CD4-positive, alpha-beta T cell treated with Interleukin-2 at 100 ng/mL for 4 hours (primary cell): ENCODE measurements at regions not wholly inside any gene's neighbourhood (a gene's known extent, or its start where the extent isn't known, plus 50 kb on each side); places are given as distances from the start of the nearest gene placed in this dataset.

ENCODE experiments used
- DNase-seq: peaks from one replicate; pipeline ENCODE4 v3.0.0-alpha.2; 2020; ENCODE audit warnings: low spot score

DNA sequence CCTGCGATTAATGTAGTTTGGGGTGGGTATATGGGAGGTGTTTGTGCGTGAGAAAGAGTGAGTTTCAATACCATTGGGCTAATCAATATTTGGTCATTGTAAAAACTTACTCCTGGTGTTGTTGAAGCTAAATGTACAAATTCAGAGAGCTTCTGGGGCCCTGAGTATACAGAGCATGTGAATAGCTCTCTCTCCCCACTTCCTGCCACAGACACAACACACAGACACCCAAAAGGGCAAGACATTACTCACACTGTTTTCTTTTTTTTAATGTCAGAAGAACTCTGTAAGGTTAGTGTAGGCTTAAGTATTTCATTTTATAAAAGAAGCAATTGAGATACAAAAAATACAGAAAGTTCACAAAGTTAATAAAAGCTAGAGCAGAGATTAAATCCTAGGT lies 151.3 kb upstream of the KCNIP4 start:
- no peak for DNase-seq

DNA sequence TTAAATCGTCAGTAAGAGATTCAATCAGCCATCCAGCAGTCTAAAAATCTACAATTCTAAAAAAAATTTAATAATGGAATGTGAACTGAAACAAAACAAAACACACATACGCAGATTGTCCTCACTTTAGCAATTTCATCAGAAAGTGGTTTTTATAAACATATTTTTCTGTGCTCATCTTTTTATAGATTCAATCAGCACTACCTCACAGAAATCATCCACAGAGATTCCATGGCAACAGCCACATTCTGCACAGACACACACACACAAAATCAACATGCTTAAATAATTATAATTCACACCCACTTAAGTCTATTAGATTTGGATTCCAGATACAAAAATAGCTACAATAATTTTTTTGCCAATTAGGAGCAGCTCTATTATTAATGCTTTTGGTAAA lies 149.0 kb upstream of the KCNIP4 start:
- no peak for DNase-seq

DNA sequence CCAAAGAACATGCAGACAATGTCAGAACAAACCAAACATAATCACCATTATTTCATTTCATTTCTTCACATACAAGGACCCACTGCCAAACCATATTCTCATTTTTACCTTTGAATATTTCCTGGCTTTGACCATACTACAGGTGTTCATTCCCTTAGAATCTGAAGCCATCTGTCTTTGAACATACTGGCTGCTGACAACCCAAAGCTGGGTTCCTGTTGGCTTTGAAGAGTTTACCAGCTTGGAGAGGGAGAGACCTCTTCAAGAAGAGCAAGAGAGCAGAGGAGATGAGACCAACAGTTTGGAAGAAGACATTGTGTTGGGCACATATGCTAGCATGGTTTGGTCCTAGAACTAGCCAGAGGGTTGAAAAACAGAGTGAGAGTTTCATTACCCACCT lies 145.6 kb upstream of the KCNIP4 start:
- DNase-seq = no peak

DNA sequence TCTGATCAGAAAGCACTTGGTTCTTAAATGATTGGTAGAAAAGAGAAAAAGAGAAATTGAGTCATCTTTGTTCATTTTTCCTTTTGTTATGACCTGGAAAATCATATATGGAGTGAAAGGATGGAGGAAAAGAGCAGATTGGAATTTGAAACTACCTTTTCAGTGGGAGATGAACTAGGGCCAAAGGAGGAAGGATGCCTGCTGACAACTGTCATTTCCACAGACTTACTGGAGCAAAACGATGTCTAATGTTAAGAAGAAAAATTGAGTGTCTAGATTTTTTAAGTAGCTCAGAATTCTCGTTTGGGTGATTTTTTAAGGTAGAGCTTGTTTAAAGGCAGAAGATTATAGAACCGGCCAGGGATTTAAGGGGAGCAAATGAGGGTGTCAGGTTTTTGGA lies 144.6 kb upstream of the KCNIP4 start:
- no peak for DNase-seq

DNA sequence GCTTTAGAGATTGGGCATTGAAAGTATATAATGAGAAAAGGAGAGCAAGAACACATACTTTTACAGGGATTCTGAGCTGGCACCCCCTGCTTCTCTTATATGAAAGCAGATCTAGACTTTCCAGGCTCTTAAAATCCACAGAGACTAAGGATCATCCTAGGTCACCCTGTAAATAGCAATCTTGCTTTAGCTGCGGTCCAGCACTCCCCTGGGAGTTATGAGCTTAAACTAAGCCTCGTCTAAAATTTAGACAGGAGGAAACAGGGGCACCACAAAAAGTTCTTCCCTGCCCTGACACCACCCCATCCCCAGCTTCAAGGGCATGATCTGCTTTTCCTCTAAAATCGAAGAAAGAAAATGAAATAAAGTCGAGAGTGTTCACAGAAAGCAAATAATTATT lies 143.3 kb upstream of the KCNIP4 start:
- DNase-seq = no peak

DNA sequence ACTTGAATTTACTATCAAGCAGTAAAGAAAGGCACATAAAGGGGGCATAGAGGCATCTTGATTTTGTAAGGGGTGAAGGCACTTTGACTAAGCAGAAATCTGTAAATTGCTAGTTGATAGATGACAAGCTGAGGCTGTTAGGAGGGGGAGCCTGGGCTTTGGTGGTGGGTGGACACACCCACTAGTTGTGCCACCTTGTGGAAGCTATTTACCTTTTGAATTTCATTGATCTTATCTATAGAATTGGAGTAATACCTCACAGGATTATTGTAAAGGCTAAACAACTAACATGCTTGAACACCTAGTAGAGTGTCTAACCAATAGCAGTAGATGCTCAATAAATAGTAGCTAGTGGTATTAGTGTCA lies 142.8 kb upstream of the KCNIP4 start:
- DNase-seq = no peak

DNA sequence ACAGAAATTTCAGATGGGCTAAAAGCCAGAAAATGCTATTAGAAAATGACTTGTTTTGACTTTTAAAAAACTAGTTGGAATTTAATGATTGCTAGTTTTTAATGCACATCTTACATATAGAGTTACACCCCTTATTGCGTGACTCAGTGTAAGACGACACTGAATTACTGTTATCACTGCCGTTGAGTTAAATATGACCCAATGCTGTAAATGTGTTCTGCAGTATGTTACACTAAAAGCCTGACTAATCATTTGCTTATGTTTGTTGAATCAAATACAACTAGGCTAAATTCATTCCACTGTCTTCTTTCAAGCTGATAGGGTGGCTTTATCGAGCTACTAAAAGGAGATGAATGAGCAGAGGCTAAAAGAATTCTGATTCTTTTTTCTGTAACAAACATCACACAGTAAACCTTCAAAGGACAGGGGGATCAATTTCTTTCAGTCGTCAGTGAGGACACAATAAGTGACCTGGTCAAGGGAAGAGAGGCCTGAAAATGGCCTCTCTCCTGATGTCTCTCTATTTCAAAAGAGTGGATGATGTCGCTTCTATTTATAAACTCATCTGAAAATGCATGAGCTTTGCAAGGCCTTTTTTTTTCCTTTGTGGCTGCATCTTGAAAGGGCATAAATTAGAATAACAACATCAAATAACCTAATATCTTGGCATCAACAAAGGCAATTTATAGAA lies 142.2 kb upstream of the KCNIP4 start:
- no peak for DNase-seq

DNA sequence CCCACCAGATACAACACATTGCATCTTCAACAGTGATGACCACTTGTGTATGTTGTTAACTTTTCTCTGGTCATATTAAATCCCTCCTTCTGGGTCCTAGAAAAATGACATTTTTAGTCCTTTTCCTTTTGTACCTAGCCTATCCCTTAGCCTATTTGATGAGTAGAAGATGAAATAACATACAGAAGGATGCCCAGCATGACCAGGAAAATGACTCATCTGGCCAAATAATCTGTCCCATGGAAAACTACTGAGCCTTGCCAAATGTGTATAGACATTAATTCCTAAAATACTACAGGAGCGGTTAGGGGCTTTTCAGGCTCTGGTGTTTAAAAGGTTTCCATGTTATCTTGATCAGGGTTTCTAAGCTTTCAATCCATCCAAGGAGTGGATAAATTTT lies 129.0 kb upstream of the KCNIP4 start:
- DNase-seq = no peak

DNA sequence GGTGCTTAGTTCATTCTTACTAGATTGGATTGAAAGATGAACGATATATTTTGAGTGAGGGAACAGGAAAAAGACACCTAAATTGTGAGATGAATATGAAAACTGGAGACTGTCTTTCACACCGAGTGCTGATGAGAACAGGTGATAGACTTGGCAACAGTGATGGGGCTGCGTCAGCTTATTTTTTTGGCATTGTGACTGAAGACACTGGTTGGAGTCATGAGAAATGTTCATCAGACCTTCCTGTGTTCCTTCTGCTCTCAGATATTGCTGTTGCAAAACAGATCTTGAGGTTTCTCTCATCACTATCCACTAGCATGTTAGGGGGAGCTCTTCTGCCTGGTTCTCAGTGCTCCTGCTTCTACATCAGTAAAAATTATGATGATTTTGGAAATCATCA lies 124.2 kb upstream of the KCNIP4 start:
- no peak for DNase-seq

DNA sequence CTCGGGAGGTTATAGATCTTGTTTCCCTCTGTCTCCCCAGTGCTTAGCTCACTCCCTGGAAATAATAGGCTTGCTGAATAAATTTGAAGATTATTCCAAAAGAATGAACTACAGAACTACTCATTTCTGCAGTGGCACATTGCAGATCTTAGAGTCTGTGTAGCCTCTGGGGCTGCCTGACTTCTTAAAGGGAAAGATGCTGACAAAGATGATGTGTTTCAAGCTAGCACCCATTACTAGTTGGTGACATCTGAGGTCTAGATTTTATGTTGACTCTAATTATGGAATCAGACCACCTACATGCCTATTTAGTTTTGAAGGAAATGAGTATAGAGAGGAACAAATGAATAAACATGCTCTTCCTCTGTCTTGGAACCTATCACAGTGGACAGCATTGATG lies 123.7 kb upstream of the KCNIP4 start:
- no peak for DNase-seq

DNA sequence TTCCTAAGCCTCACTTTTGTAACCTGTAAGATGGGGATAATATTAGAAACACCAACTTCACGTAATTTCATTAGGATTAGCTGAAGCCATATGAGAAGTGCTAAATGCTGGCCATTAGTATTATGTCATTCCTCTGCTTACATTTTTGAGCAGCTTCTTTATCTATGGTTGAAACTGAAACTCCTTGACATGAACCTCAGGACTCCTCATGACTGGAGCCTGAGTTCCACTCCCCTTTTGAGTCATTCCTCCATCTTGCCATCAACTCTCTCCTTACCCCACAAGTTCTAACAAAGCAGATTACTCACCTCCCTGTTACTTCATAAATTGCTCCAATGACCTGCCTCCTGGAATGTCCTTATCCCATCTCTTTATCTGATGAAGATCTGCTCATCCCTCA lies 123.2 kb upstream of the KCNIP4 start:
- no peak for DNase-seq

DNA sequence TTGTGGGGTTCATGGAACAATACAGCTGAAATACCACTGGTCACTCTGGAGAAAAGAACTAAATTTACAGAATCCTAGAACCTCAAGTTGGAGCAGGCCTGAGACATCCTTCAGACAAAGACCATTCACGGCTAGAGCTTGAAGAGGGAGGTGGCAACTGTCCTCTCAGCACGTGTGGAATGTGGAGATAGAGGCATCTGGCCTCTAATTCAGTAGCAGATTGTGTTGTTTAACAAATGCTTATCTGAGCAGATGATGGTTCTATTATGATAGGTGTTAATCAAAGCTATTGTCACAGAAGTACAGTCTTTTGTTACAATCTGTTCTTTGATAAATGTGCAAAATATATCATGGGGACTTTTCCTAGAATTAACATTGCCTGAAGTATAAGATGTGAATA lies 121.7 kb upstream of the KCNIP4 start:
- no peak for DNase-seq

DNA sequence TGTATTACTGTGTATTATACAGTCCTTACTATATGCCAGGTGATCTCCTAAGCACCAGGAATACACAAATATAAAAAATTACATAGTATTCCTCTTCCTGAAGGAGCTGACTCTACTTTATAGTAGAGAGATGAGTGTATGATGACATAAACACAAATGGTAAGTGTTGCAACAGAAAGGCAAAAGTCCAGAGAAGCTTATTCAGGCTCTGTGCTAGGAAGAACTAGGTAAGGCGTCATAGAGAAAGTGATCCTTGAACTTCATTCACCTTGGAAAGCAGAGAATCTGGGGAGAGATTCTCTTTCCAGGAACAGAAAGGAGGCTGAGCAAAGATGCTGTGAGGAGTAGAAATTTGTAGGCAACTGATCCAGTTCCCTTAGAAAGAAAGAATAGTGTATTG lies 115.0 kb upstream of the KCNIP4 start:
- no peak for DNase-seq

DNA sequence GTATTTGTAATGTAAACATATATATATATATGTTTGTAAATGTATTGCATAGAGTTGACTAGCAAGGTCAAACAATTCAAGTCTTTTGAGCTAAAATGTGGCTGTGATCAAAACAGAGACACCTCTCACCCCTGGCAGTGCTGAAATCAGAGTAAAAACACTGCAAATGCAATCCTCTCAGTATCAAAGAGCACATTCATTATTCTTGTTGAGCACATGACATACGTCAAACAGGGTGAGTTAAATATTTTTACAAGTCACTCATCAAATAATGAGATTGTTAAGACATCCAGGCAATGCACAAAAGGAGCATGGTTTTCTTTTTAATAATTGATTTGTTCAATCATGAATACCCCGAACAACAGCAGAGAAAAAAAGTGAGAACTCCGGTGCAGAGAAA lies 114.1 kb upstream of the KCNIP4 start:
- DNase-seq = no peak

DNA sequence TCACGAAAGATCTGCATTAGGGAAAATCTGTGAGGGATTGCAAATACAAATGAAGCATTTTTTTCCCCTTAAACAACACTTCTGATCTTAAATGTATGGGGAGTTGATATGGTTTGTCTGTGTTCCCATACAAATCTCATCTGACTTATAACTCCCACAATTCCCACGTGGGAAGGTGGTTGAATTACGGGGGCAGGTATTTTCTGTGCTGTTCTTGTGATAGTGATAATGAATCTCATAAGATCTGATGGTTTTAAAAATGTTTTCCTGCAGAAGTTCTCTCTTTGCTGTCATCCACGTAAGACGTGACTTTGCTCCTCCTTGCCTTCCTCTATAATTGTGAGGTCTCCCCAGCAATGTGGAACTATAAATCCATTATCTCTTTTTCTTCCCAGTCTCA lies 107.4 kb upstream of the KCNIP4 start:
- DNase-seq = no peak

DNA sequence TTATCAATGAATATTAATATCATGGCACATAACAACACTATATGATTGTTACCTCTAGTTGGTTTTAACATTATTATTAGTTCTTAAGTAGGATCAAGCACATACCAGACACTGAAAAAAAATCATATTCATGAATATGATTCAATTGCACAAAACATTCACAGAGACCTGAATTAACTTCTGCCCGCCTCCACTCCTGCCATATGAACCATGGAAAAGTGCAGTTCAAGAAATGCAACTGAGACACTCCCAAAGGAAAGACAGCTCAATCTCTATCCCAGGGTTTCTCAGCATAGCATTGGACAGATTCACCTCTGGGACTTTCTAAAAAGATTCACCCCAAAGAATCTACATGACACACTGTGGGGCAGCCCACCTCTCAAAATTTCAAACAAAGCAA lies 103.5 kb upstream of the KCNIP4 start:
- DNase-seq = no peak

DNA sequence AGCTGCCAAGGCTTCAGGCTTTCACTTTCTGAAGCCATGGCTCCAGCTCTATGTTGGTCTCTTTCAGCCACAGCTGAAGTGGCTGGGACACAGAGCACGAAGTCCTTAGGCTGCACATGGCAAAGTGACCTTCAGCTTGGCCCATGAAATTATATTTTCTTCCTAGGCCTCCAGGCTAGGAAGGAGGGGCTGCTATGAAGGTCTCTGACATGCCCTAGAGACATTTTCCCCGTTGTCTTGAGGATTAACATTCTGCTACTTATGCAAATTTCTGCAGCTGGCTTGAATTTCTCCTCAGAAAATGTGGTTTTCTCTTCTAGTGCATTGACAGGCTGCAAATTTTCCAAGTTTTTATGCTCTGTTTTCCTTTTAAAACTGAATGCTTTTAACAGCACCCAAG lies 99.8 kb upstream of the KCNIP4 start:
- DNase-seq = no peak

DNA sequence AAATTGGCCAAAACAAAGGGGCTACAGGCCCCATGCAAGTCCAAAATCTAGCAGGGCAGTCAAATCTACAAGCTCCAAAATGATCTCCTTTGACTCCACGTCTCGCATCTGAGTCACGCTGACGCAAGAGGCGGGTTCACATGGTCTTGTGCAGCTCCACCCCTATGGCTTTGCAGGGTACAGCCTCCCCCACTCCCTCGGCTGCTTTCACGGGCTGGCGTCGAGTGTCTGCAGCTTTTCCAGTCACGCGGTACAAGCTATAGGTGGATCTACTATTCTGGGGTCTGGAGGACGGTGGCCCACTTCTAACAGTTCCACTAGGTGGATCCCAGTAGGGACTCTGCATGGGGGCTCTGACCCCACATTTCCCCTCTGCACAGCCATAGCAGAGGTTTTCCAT lies 99.2 kb upstream of the KCNIP4 start:
- no peak for DNase-seq

DNA sequence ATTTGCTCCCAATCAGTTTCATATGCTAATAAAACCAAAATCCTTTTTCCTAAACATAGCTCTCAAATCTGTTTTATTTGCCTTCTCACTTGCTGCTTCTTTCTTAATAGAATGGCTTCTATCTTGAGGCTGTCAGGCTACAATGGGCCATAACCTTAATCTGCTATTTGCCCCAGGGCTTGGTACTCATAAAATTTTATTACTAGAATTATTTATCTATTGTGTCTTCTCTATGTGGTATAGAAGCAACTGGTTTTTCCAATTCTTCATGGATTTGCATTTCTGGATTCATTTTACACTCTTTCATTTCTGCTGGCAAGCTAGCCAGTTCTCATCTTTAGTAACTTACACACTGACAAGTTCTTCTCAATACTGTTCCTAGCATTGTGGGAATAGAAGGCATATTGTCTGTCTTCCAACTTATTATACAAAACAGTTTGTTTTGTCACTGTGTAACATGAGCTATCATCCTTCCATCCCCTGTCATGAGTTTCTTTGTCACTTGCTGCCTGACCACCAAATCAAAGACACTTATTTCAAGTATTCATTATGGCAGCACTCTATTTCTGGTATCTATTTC lies 96.6 kb upstream of the KCNIP4 start:
- no peak for DNase-seq

DNA sequence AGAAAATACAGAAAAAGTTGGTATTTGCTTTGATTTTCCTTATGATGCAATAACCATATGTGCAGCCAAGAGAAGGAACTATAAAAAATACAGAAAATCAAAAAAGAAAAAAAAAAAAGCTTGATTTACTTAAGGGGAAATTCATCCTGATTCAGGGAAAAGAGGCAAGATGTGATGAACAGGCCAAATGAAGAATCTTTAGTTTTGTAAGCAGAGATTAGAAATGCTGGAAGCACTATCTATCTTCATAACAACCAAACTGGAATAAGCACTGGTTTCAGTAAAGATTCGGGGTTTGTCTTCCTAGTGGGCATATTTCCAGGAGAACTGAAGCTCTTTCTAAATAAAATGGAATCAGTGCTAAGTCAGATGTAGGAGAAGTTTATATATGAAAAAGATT lies 82.9 kb upstream of the KCNIP4 start:
- no peak for DNase-seq

DNA sequence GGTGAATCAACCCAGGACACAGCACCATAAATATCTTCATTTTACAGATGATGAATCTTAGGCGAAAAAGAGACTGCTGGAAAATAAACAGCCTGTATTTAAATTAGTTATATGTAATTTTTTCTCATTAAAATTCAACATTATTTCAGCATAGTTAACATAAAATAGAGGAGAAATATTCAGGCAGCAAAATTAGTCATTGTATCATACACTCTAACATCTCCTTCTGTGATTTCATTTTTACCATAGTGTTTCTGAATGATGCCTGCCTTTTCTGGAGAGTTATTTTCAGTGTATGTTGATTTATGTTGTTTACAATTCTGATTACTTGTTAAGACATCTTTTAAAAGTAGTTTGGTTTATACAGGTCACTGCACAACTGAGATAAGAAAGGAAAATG lies 82.3 kb upstream of the KCNIP4 start:
- DNase-seq = no peak

DNA sequence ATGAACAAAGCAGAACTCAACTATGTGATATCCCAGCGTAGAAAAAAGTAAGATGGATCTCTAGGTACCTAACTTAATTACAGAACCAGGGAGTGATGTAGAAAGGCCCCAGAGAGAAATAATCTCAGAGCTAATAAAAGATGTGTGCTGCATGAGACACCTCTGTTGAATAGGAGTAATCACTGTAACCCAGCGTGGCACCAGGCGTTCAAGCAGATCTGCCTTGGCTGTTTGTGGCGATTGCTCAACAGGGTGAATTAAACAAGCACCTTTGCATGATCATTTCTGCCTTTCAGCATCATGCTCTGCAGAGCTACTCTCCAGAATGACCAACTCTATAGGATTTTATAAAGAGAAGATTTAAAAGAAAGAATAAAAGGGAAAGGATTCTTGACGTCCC lies 81.7 kb upstream of the KCNIP4 start:
- DNase-seq = no peak

DNA sequence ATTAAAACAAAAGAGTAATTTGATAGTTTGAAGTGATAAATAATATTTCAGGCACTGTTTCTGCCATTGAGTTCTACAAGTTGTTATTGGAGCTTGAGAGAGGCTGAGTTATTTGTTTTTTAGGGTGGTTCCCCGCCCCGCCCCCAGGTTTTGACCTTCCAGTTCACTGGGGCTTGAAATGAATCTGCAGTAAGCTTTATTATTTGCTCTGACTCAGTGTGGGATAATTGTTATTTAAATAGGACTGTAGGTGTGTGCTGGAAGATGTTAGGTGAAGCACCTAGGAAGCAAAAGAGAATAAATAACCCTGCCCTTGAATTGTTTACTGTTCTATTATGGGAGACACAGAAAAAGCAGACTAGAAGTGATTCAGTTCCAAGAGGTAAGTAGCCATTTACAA lies 81.2 kb upstream of the KCNIP4 start:
- DNase-seq = no peak

DNA sequence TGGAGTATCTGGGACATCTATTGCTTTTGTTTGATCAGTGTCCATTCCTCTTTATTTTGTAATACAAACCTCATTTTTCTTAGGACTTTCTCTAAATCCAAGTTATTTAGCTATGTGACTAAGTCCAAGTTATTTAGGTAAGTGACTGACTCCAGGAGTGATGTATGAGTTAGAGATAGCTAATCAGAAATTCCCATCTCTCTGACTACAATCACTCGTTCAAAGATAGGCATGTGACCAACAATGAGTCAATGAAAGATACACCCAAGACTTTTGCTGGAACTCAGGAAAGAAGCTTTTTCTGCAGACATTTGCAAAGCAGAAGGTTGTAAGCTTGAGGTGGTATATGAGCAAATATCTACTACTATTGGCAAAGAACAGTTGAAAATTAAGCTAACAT lies 72.5 kb upstream of the KCNIP4 start:
- no peak for DNase-seq

DNA sequence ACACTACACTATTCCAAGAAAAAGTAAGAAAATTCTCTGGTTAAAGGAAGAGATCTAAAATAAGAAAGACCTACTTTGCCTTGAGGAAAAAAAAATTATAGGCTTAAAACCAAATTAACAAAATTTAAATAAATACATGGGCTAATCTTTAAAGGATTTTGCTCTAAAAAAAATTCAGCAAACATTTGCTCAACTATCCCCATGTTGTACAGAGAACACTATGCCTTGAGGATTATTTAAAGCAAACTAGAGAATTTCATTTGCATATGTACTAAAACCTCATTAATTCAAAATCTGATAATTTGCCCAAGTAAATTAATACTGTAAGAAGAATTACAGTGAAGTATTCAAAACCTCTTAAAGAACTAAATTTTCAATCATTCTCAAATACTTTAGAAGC lies 71.6 kb upstream of the KCNIP4 start:
- no peak for DNase-seq
